NT2/D1 (cell line): ENCODE measurements at regions not wholly inside any gene's neighbourhood (a gene's known extent, or its start where the extent isn't known, plus 50 kb on each side); places are given as distances from the start of the nearest gene placed in this dataset.

Source experiments
- SUZ12 ChIP-seq: IDR thresholded peaks from 2 replicates; pipeline ENCODE4 v1.6.1; 2011; ENCODE audit not compliant: insufficient read length, insufficient read depth; ENCODE audit errors: extremely low read depth
- YY1 ChIP-seq: IDR thresholded peaks from 2 replicates; pipeline ENCODE4 v1.6.1; 2011; ENCODE audit not compliant: insufficient read length, insufficient read depth
- ZNF274 ChIP-seq: IDR thresholded peaks from 2 replicates; pipeline ENCODE4 v1.6.1; 2011; ENCODE audit warnings: mild to moderate bottlenecking, low read depth, low read length

DNA sequence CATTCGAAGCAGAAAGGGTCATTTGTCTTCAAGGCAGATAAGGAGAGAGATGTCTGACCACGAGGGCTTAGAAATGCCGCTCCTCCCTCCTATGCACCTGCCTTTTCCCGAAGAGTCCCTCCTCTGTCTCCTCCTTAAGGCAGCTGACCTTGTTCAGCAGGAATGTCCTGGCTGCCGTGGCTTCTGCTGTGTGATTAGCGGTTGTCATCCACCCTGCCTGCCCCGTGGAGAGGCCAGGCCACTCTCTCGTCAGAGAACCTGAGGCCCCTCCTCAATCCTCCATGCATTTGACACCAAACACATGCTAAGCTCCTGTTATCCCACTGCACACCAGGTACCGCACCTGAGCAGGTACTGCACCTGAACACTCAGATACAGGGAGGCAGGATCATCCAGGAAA, 834.6 kb downstream of the TBC1D22A start:
- TF ChIP-seq SUZ12 (no peak), ZNF274 (no peak), YY1 (no peak)
